Endometrium (tissue), 2 donors: ENCODE measurements at regions not wholly inside any gene's neighbourhood (a gene's known extent, or its start where the extent isn't known, plus 50 kb on each side); places are given as distances from the start of the nearest gene placed in this dataset.
"Not testable (repeated sequence)": the region's sequence is repeated elsewhere in the genome, so short reads cannot be mapped to it uniquely, and the experiment has no call there.

Source experiments
- FAIRE-seq: peaks from 2 replicates; lab custom pipeline; 2012; peaks lifted over from hg19 to GRCh38; lab: Jason Lieb, UNC
- donor health status: control.
- donor health status: control.

DNA sequence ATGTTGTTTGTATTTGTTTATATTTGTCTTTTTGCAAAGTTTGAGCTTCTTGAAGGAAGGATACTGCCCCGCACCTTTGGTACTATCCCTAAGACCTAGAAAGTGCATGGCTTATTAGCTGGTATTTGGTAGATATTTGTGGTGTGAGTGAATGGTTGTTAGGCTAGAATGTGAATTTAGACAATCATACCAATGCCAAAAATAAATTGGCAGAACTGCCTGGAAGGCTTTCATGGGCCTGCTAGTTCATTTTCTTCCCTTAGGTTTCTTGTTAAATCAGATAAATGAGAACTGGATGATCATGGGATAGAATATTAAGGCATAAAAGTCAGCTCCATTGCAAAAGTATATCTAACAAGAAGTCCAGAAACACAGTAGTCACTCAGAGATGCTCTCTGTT, 147.5 kb upstream of the TSLP start:
- FAIRE-seq: no peak

- FAIRE-seq: no peak
These were observed 146.1 kb upstream of the TSLP start for GRCh38 chr5:110925398-110925797.

DNA sequence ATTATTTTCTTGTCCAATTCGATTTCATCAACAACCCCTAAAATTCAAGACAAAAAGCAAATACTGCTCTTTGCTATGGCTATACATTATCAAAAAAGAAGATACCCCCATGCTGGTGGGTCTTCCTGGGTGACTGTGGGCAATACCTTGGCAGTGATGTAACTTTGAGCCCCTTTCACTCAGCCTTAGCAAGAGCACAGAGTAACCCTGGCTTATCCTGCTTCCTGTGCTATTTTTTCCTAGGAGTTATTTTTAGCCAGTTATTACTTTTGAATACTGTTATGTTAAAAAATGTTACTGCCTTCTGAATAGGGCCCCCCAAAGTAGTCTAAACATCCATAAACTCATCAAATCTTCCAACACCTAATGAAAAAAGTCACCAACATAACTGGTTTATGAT, 145.6 kb upstream of the TSLP start:
- no peak for FAIRE-seq

- FAIRE-seq: no peak
These were observed 138.6 kb upstream of the TSLP start for GRCh38 chr5:110932755-110933488.

DNA sequence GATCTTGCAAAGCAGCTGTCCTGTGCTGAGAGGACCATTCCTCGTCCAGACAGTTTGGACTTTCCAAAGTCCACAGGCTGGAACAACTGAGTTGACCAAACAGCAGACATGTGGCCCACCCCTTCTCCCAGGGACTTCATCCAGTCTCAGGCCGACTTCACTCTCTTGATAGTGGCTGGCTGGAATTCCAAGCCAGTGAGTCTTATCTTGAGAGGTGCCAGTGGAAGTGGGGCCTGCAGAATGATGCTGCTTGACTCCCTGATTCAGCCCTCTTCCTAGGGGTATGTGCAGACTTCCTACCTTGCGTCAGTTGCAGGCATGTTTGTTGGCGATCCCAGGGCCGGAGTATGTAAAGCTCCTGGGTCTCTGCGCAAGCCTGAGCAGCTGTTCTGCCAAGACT, 131.4 kb upstream of the TSLP start:
- no peak for FAIRE-seq

DNA sequence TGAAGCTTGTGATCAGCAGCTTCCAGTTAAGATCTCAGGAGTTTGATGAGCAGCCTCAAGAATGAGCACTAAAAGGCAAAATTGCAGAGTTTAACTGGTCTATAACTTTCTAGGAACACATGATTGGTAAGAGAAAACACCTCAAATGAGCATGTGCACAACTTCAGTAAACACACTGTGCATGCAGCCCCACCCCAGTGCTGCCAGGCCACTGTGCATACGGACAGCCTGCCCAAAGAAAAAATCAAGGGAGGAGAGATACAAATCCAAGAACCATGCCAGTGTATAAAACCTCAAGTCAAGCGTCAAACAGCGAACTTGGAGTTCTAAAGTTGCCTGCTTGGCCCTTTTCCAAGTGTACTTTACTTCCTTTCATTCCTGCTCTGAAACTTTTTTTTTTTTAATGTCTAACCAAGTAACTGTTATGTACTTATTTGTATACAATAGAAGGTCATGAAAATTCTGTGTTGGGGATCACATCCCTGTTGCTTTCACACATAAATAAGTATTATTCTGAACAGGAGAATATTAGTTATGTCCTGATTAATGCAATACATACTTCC, 125.6 kb upstream of the TSLP start:
- no peak for FAIRE-seq

- no peak for FAIRE-seq
These were observed 120.1 kb upstream of the TSLP start for GRCh38 chr5:110951373-110951791.

DNA sequence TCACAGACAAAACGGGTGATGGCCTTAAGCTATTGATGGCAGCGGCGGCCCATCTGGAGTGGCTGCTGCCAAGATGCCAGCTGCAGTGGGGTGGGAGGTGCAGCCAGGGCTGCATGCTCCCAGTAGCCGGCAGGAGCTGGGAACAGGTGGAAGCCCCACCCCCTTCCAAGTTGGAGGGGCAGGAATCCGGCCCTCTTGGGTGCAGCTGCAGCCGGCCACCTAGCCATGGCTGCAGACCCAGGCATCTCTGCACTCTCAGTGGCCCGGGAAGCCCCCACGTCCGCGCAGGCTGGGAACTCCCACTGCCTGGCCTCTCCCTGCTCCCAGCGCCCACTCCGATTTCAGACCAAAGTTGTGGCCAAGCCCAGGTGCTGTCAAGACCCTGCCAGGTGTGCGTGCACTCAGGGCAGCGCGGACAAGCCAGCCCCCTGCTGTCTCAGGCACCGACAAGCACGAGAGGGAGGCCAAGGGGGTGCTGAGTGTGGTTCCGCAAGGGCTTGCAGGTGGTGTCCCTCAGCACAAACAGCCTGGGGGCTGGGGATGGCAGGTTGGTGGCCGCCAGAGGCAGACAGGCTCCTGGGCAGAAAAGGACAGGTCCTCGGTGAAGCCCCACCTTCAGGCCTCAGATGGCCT, 115.1 kb upstream of the TSLP start:
- no peak for FAIRE-seq

DNA sequence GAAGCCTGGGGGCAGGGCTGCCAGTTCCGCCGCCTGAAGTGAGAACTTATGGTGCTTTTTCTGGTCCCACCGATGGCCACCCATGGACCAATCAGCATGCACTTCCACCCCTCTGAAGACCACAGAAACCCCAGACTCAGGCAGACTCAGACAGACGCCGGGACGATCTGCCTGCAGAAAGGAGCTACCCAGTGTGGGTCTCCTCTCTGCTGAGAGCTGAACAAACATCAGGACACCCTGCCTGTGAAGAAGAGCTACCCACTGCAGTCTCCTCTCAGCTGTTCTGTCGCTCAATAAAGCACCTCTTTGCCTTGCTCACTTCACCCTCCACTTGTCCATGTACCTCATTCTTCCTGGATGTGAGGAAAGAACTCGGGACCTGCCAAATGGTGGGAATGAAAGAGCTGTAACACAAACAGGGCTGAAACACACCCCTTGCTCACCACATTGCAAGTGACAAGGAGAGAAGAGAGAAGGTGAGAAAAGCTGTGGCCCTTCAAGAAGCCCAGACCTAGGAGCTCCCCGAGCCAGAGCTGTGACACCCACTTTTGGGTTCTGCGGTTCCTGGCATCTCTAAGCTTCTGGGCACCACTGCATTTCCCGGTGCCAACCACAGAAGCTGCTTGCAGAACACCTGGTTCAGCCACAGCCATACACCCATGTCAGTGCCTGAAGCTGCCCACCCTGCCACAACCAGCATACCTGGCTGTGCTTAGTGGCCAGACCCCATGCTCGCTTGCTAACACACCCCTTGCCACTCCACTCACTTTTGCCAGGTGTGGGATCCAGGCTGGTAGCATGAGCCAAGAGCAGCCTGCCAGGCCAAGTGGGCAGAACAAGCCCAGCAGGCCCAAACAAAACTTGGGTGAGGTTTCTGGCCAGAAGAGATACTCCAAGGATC, 114.3 kb upstream of the TSLP start:
- no peak for FAIRE-seq

- FAIRE-seq: no peak
These were observed 113.6 kb upstream of the TSLP start for GRCh38 chr5:110957934-110958333.

- no peak for FAIRE-seq
These were observed 108.0 kb upstream of the TSLP start for GRCh38 chr5:110963495-110963894.

DNA sequence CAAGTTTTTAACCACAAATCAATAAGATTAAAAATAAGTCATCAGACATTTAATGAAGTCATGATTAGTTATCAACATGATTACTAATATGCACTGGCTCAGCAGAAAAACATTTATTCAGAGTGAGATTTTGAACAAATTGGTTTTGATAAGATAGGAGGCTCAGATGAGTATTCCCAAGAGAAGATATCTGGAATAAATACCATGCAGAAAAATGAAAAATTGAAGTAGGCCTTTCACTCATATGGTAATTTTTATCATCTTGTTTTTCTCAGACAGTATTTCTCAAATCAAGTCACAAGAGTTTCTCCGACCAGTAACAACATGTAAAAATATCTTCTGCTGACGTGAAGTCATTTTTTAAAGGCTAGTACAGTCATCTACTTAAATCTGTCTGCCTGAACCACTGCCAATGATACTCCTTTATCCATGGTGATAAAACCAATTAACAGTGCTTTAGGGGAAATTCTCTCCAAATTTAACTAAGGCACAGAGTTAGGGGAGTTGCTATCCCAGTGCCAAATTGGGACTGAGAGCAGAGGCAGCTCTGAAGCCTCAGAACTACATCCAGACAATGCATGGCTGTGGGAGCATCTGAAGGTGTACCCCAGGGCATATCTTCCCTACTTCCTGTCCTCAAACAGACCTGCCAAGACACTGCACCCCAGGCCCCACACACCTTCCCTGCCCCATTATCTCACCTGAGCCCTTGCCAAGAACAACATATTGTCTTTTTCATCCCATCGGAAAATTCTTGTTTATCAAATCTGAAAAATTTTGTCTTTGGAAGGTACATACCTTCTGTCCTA, 105.5 kb upstream of the TSLP start:
- no peak for FAIRE-seq

GRCh38 chr5:110968246-110969005, 103.1 kb upstream of the TSLP start:
- no peak for FAIRE-seq

DNA sequence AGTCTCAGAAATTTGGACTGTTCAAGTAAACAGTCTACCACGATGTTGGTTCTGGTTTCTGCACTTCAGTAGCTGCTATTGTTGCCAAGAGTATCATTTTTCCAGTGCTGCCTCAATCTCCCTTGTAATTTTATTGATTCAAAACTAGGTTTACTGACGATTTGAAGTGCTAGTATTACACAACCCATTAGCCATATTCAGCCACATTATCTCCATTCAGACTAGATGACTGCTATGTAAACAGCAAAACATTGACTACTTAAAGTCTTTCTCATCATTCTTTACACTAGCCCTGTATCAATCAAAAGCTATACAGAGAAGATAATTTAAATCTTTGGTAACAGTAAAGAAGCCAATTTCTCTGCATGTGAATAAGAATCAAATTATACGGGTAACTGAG, 102.0 kb upstream of the TSLP start:
- no peak for FAIRE-seq

GRCh38 chr5:110973510-110973909, 98.0 kb upstream of the TSLP start:
- no peak for FAIRE-seq

DNA sequence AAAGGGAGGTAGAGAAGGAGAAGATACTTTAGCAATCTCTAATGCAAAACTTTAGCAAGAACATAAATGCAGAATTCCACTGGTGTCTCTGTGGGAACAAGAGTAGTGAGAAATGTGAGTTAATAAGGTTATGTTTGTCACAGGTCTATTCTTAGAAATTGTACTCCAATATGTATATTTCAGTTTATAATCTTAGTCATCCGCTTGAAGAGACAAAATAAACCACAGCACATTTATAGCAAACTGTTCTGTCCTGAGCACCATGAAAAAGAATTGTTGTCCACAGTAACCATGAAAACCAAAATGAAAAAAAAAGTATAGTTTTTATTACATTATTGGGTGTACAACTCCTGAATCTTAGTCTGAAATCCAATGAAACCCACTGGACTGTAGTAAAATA, 93.6 kb upstream of the TSLP start:
- FAIRE-seq: no peak

GRCh38 chr5:110985882-110986281, 85.6 kb upstream of the TSLP start:
- not testable (repeated sequence) for FAIRE-seq

DNA sequence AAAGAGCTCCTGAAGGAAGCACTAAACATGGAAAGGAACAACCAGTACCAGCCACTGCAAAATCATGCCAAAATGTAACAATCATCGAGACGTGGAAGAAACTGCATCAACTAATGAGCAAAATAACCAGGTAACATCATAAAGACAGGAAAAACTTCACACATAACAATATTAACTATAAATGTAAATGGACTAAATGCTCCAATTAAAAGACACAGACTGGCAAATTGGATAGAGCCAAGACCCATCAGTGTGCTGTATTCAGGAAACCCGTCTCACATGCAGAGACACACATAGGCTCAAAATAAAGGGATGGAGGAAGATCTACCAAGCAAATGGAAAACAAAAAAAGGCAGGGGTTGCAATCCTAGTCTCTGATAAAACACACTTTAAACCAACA, 83.9 kb upstream of the TSLP start:
- FAIRE-seq: not testable (repeated sequence)

DNA sequence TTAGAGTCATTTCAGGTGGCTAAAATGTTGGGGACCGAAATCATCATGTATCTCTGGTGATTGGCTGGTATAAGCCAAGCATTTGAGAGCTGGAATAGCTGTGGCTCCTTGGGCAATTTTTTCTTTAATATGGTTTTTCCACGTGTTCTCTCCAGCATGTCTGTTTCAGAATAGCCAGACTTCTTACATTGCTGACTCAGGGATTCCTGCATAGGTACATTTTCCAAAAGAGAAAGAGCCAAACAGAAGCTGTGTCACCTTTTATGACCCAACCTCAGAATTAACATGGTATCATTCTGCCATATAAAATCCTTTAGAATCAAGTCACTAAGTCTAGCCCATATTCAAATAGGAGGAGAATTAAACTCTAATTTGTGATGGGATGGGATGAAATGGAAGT, 74.8 kb upstream of the TSLP start:
- no peak for FAIRE-seq

DNA sequence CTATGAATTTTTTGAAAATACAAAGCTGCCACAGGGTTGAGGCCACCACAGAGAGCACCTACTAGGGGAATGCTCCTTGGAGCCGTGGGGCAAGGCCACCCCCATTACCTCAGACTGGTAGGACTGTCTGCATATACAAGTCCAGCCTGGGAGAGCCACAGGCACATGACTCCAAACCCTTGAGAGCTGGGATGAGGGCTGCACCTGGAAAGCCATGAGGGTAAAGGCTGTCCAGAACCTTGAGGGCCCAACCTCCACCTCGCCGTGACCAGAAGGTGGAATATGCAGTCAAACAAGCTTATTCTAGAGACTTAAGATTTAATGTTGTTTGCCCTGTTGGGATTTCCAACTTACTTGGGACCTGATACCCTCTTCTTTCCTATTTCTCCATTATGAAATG, 69.5 kb upstream of the TSLP start:
- no peak for FAIRE-seq

DNA sequence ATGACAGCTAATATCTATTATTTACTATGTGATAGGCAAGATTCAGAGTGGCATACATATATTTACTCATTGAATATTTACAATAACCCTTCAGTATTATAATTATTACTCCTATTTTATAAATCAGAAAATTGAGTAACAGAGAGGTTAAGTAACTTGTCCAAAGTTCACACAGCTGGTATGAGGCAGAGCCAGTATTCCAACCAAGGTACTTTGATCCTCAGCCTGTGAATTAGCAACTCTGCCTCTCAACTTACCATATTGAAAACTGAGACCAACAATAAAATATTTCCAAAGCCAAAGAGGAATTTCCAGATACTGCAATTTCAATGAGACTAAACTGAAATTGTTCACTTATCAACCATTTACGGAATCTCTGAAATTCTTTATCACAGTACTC, 67.9 kb upstream of the TSLP start:
- FAIRE-seq: no peak
